HG02943 (cell line): ENCODE measurements at regions not wholly inside any gene's neighbourhood (a gene's known extent, or its start where the extent isn't known, plus 50 kb on each side); places are given as distances from the start of the nearest gene placed in this dataset.
"Not testable (repeated sequence)": the region's sequence is repeated elsewhere in the genome, so short reads cannot be mapped to it uniquely, and the experiment has no call there.

Source experiments
- ATAC-seq: cut with Tn5 transposase; IDR thresholded peaks from one replicate; pipeline ENCODE4 v1.9.1; 2021; ENCODE audit warnings: mild to moderate bottlenecking, low read depth, moderate library complexity; ENCODE audit not compliant: unreplicated experiment

- ATAC-seq, result not testable (repeated sequence)
Observed at GRCh38 chr6:105860927-105861326, 225.2 kb upstream of the PRDM1 start.

- ATAC-seq, result no peak
Observed at GRCh38 chr6:105859457-105859856, 226.7 kb upstream of the PRDM1 start.

GRCh38 chr6:105858639-105859038, 227.5 kb upstream of the PRDM1 start:
- not testable (repeated sequence) for ATAC-seq

- ATAC-seq, result no peak
Observed at GRCh38 chr6:105855433-105855832, 230.7 kb upstream of the PRDM1 start.

- not testable (repeated sequence) for ATAC-seq
Observed at GRCh38 chr6:105853979-105854378, 232.2 kb upstream of the PRDM1 start.

- ATAC-seq, result no peak
Observed at GRCh38 chr6:105851606-105852005, 234.5 kb upstream of the PRDM1 start.

GRCh38 chr6:105851113-105851580, 235.0 kb upstream of the PRDM1 start:
- no peak for ATAC-seq

- no peak for ATAC-seq
Observed at GRCh38 chr6:105850261-105851112, 235.6 kb upstream of the PRDM1 start.

- ATAC-seq, result no peak
Observed at GRCh38 chr6:105849746-105850145, 236.4 kb upstream of the PRDM1 start.

GRCh38 chr6:105847433-105847832, 238.7 kb upstream of the PRDM1 start:
- no peak for ATAC-seq

GRCh38 chr6:105844275-105844883, 241.8 kb upstream of the PRDM1 start:
- no peak for ATAC-seq

- no peak for ATAC-seq
Observed at GRCh38 chr6:105839266-105839665, 246.9 kb upstream of the PRDM1 start.

- ATAC-seq, result no peak
Observed at GRCh38 chr6:105838171-105838570, 248.0 kb upstream of the PRDM1 start.

GRCh38 chr6:105836889-105837288, 249.2 kb upstream of the PRDM1 start:
- no peak for ATAC-seq

- no peak for ATAC-seq
Observed at GRCh38 chr6:105836379-105836778, 249.8 kb upstream of the PRDM1 start.

- ATAC-seq, result no peak
Observed at GRCh38 chr6:105835373-105835772, 250.8 kb upstream of the PRDM1 start.

GRCh38 chr6:105833959-105834947, 251.9 kb upstream of the PRDM1 start:
- ATAC-seq, result no peak

GRCh38 chr6:105832313-105832761, 253.8 kb upstream of the PRDM1 start:
- no peak for ATAC-seq

GRCh38 chr6:105831311-105832097, 254.6 kb upstream of the PRDM1 start:
- no peak for ATAC-seq

- ATAC-seq, result no peak
Observed at GRCh38 chr6:105825210-105825609, 260.9 kb upstream of the PRDM1 start.
